ENCODE measurements at regions not wholly inside any gene's neighbourhood (a gene's known extent, or its start where the extent isn't known, plus 50 kb on each side); places are given as distances from the start of the nearest gene placed in this dataset.

GRCh38 chr12:124487066-124487833, 80.2 kb downstream of the NCOR2 start:
- no peak for TF ChIP-seq CTCF (conservative IDR thresholded peaks at IDR 0.05)
- TF ChIP-seq ZFX (IDR thresholded peaks at IDR 0.05) = no peak

Data from C4-2B (cell line).